Adrenal gland (tissue), 9 donors: ENCODE measurements at regions not wholly inside any gene's neighbourhood (a gene's known extent, or its start where the extent isn't known, plus 50 kb on each side); places are given as distances from the start of the nearest gene placed in this dataset.
"Not testable (repeated sequence)": the region's sequence is repeated elsewhere in the genome, so short reads cannot be mapped to it uniquely, and the experiment has no call there.

ENCODE experiments used
- DNase-seq, 7 donors: peaks; one replicate each; pipeline ENCODE4 v3.0.0-alpha.2; 2019 to 2020
- H3K27ac ChIP-seq, 5 donors: fragments of 200-600 bp; sonication (generic) in 4 of 5; 1 replicate in 3 of 5; 2 replicates in 2 of 5; pipeline versions ENCODE4 v1.5.1 to v1.8.0; 2016 to 2020; ENCODE audit warnings: mild to moderate bottlenecking in 1 of 5
- H3K27me3 ChIP-seq: fragments of 200-600 bp; 2 replicates; pipeline ENCODE4 v1.8.0; 2021
- H3K36me3 ChIP-seq, 2 donors: fragments of 200-600 bp; replicated peaks in 1 of 2; 1 replicate in 1 of 2; 2 replicates in 1 of 2; pipeline versions ENCODE4 v1.5.1 to v1.8.0; 2018 to 2022
- H3K4me1 ChIP-seq, 2 donors: fragments of 200-600 bp; replicated peaks in 1 of 2; 1 replicate in 1 of 2; 2 replicates in 1 of 2; pipeline versions ENCODE4 v1.5.1 to v1.8.0; 2018 to 2021
- H3K4me3 ChIP-seq, 4 donors: fragments of 200-600 bp; sonication (generic) in 3 of 4; one replicate each; pipeline ENCODE4 v1.5.1; 2016 to 2018
- H3K9me3 ChIP-seq, 3 donors: fragments of 200-600 bp; sonication (generic) in 1 of 3; replicated peaks in 1 of 3; 1 replicate in 2 of 3; 2 replicates in 1 of 3; pipeline versions ENCODE4 v1.5.1 to v1.8.0; 2016 to 2021
- CTCF ChIP-seq, 6 experiments: fragments of 450-650 bp in 4 of 6; fragments of 200-600 bp in 2 of 6; sonication (generic) in 1 of 6; IDR thresholded peaks; 1 replicate in 5 of 6; 2 replicates in 1 of 6; pipeline versions ENCODE4 v1.5.1 to v1.8.0; 2016 to 2021; ENCODE audit warnings: antibody characterized with exemption in 6 of 6, mild to moderate bottlenecking in 2 of 6, moderate library complexity in 1 of 6
- POLR2A ChIP-seq, 2 donors: fragments of 450-650 bp; IDR thresholded peaks; one replicate each; pipeline ENCODE4 v1.6.1; 2017; ENCODE audit warnings: antibody characterized with exemption in 2 of 2, mild to moderate bottlenecking in 2 of 2, moderate library complexity in 1 of 2
- WGBS, 4 donors: extraction: QIAGEN DNeasy Blood & Tissue Kit in 2 of 4; methylation state at CpG; one replicate each; pipeline versions ENCODE4 v1.1.5 to v1.1.7; 2013 to 2017; 5-methylcytosine and 5-hydroxymethylcytosine counted together
- intact Hi-C, 2 donors: fragments of 100-400 bp; cut with DNase I; formaldehyde crosslinking; loops; one replicate each; pipeline versions ENCODE4 v1.14.1 to v1.15.0; 2022 to 2023
- donor health status: healthy with polysubstance abuse.
- donor health status: Bipolar disorder and iron deficiency.
- donor health status: DM: yes; HTN: yes; CAD: no.
- donor health status: DM: no; HTN: no; CAD: no.
- donor health status: DM: no; HTN: no; CAD: no.

GRCh38 chr7:52735656-52736055, 299.8 kb upstream of the POM121L12 start:
- Histone ChIP-seq H3K36me3 (no peaks in the 10 kb centered on the region), H3K27me3 (no peaks in the 10 kb centered on the region), H3K4me1 (no peaks in the 10 kb centered on the region), H3K27ac (no peak overlapping the region), H3K4me3 (no peak overlapping the region), H3K9me3 (no peaks in the 10 kb centered on the region)
- DNase-seq: no peak
- intact Hi-C loops: no loop called here
- TF ChIP-seq POLR2A (IDR thresholded peaks at IDR 0.05): no peak
- no peak for TF ChIP-seq CTCF (IDR thresholded peaks at IDR 0.05)
- WGBS, 4 donors: 60 to 72% (median 63%) methylated on average over 4 of the region's 4 CpGs

DNA sequence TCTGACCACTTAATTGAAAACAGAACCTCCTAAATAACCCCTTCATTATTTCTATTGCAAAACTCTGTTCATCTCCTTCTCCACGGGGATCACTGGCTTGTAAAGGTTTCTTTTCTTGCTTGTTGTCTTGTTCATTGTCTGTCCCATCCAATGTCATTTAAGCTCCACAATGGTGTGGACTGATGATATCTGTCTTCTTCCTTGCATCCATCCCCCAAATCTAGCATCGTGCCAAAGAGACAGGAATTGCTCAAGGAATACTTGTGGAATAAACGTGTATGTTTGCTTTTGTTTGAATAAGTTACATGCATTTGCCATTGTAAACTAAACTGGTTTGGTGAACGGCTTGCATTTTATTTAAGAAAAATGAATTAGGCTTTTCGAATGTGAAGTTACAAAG, 306.8 kb upstream of the POM121L12 start:
- 61 to 77% (median 71%) methylated on average over 5 of the region's 5 CpGs for whole genome bisulfite sequencing, 4 donors
- H3K27ac ChIP-seq, H3K9me3 ChIP-seq, H3K27me3 ChIP-seq, H3K4me1 ChIP-seq, DNase-seq, H3K4me3 ChIP-seq, H3K36me3 ChIP-seq, intact Hi-C loops: not testable (repeated sequence)

DNA sequence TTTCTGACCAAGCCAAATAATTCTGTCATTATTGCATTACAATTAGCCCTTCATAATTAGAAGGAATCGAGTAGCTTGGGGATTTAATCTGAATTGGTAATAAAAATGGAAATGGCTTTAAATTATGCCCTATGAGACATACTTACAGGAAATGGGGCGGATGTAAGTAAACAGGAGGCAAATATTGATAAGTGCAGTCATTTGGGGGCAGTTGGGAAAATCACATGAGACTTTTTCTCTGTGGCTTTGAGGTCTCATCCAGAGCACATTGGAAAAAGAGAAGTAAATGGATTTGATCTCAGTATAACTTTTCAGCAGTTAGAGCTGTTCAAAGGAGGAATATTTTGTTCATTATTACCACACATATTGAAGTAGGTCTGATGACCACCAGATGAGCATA, 307.8 kb upstream of the POM121L12 start:
- TF ChIP-seq POLR2A (IDR thresholded peaks at IDR 0.05) (no peak), CTCF (IDR thresholded peaks at IDR 0.05) (no peak)
- H3K27me3 ChIP-seq: no peaks in the 10 kb centered on the region
- no peaks in the 10 kb centered on the region for H3K36me3 ChIP-seq
- no peak for DNase-seq
- H3K4me1 ChIP-seq: no peaks in the 10 kb centered on the region
- no peaks in the 10 kb centered on the region for H3K9me3 ChIP-seq
- H3K27ac ChIP-seq: no peak overlapping the region
- WGBS, 4 donors: 47 to 59% (median 55%) methylated on average over 2 of the region's 2 CpGs
- intact Hi-C loops: no loop called here
- H3K4me3 ChIP-seq: no peak overlapping the region

DNA sequence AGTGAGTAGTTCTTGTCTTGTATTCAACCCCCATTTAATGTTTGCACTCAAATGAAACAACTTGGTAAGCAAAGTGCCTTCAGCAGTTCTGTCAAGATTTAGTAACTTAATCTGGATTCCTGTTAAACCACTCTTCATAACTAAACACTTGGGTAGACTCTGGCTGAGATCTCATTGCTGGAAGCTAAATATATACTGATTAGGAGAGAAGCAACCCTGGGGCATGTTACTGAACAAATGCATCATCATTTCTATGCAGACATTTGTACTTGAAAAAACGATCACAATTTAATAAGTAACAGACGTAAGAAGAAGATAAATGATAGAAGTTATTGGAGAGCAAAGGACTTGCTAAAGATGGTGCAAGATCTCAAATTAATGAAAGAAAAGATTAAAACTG, 308.4 kb upstream of the POM121L12 start:
- Histone ChIP-seq H3K9me3 (no peaks in the 10 kb centered on the region), H3K36me3 (no peaks in the 10 kb centered on the region), H3K4me1 (no peaks in the 10 kb centered on the region), H3K27me3 (no peaks in the 10 kb centered on the region), H3K27ac (no peak overlapping the region), H3K4me3 (no peak overlapping the region)
- DNase-seq: no peak
- 44 to 61% (median 51%) methylated on average over 2 of the region's 2 CpGs for WGBS, 4 donors
- TF ChIP-seq CTCF (IDR thresholded peaks at IDR 0.05) (no peak), POLR2A (IDR thresholded peaks at IDR 0.05) (no peak)
- intact Hi-C loops: no loop called here

GRCh38 chr7:52726493-52726892, 308.9 kb upstream of the POM121L12 start:
- TF ChIP-seq POLR2A (IDR thresholded peaks at IDR 0.05): no peak
- no peak for TF ChIP-seq CTCF (IDR thresholded peaks at IDR 0.05)
- H3K4me3 ChIP-seq: no peak overlapping the region
- no peaks in the 10 kb centered on the region for H3K36me3 ChIP-seq
- intact Hi-C loops: no loop called here
- DNase-seq: no peak
- WGBS, 4 donors: 75 to 98% (median 83%) methylated on average over 3 of the region's 3 CpGs
- H3K27ac ChIP-seq: no peak overlapping the region
- no peaks in the 10 kb centered on the region for H3K4me1 ChIP-seq
- no peaks in the 10 kb centered on the region for H3K9me3 ChIP-seq
- no peaks in the 10 kb centered on the region for H3K27me3 ChIP-seq
